Fibroblast of lung (primary cell): ENCODE measurements at regions not wholly inside any gene's neighbourhood (a gene's known extent, or its start where the extent isn't known, plus 50 kb on each side); places are given as distances from the start of the nearest gene placed in this dataset.

ENCODE experiments used
- CTCF ChIP-seq, 2 donors: IDR thresholded peaks in 1 of 2; conservative IDR thresholded peaks in 1 of 2; 1 replicate in 1 of 2; 2 replicates in 1 of 2; pipeline ENCODE4 v1.5.1; 2011 to 2012; ENCODE audit warnings: low read length in 2 of 2, control low read depth in 1 of 2, inconsistent platforms in 1 of 2, low read depth in 1 of 2, mild to moderate bottlenecking in 1 of 2
- EZH2 ChIP-seq: IDR thresholded peaks from 2 replicates; pipeline ENCODE4 v1.5.1; 2012; ENCODE audit warnings: low read length, control low read depth, mild to moderate bottlenecking; ENCODE audit errors: missing control alignments

- no peak for TF ChIP-seq CTCF (conservative IDR thresholded peaks at IDR 0.05 in 1 of 2, IDR thresholded peaks at IDR 0.05 in 1 of 2; ENCODE audit: low read depth in 1 of 2, low read length in 2 of 2)
- no peak for TF ChIP-seq EZH2
Measured at GRCh38 chr5:96577909-96578308, 84.3 kb upstream of the CAST start.
